GM23338 (cell line): ENCODE measurements at regions not wholly inside any gene's neighbourhood (a gene's known extent, or its start where the extent isn't known, plus 50 kb on each side); places are given as distances from the start of the nearest gene placed in this dataset.

Source experiments
- ATAC-seq: fragments of 200-7000 bp; cut with Tn5 transposase; 3 replicates; pipeline ENCODE4 v1.9.1; 2020
- DNase-seq: peaks from one replicate; pipeline ENCODE4 v3.0.0-alpha.2; 2015; ENCODE audit warnings: low spot score
- H2AFZ ChIP-seq: fragments of 200-600 bp; sonication (generic); 2 replicates; pipeline ENCODE4 v1.8.0; 2016; ENCODE audit warnings: antibody characterized with exemption, mild to moderate bottlenecking, moderate library complexity
- H3F3A ChIP-seq: fragments of 200-600 bp; sonication (generic); replicated peaks from 2 replicates; pipeline ENCODE4 v1.8.0; 2017; ENCODE audit warnings: antibody characterized with exemption, mixed run types, low read depth
- H3K27ac ChIP-seq: fragments of 200-600 bp; sonication (generic); 2 replicates; pipeline ENCODE4 v1.6.1; 2016; ENCODE audit warnings: low read depth
- H3K27me3 ChIP-seq: fragments of 200-600 bp; sonication (generic); 2 replicates; pipeline ENCODE4 v1.8.0; 2016; ENCODE audit warnings: mild to moderate bottlenecking, mixed run types, moderate library complexity; ENCODE audit not compliant: insufficient read depth
- H3K36me3 ChIP-seq: fragments of 200-600 bp; sonication (generic); 2 replicates; pipeline ENCODE4 v1.8.0; 2016; ENCODE audit warnings: mild to moderate bottlenecking; ENCODE audit not compliant: insufficient read depth
- H3K4me1 ChIP-seq: fragments of 200-600 bp; sonication (generic); 2 replicates; pipeline ENCODE4 v1.8.0; 2016; ENCODE audit warnings: mild to moderate bottlenecking, moderate library complexity; ENCODE audit not compliant: insufficient read depth
- H3K4me2 ChIP-seq: fragments of 200-600 bp; sonication (generic); 2 replicates; pipeline ENCODE4 v1.7.1; 2017; ENCODE audit warnings: mixed run types
- H3K4me3 ChIP-seq: fragments of 200-600 bp; sonication (generic); 2 replicates; pipeline ENCODE4 v1.6.1; 2016; ENCODE audit warnings: mixed run types
- H3K79me2 ChIP-seq: fragments of 200-600 bp; sonication (generic); replicated peaks from 2 replicates; pipeline ENCODE4 v1.8.0; 2017; ENCODE audit warnings: mild to moderate bottlenecking; ENCODE audit not compliant: insufficient read depth
- H3K9me2 ChIP-seq: fragments of 200-600 bp; sonication (generic); 2 replicates; pipeline ENCODE4 v1.8.0; 2017; ENCODE audit not compliant: insufficient read depth
- H4K20me1 ChIP-seq: fragments of 200-600 bp; sonication (generic); replicated peaks from 2 replicates; pipeline ENCODE4 v1.8.0; 2017; ENCODE audit warnings: mild to moderate bottlenecking; ENCODE audit not compliant: insufficient read depth
- H3K27ac Mint-ChIP-seq: 2 replicates; pipeline ENCODE4 v1.8.0; 2020; ENCODE audit warnings: inconsistent platforms, mild to moderate bottlenecking, moderate library complexity, mixed read lengths
- H3K27me3 Mint-ChIP-seq: 3 replicates; pipeline ENCODE4 v1.8.0; 2022; ENCODE audit warnings: low read depth, mild to moderate bottlenecking, moderate library complexity, mixed read lengths, inconsistent platforms; ENCODE audit not compliant: insufficient read depth, poor library complexity
- H3K36me3 Mint-ChIP-seq: 3 replicates; pipeline ENCODE4 v1.8.0; 2021; ENCODE audit warnings: low read depth, mild to moderate bottlenecking, inconsistent platforms, moderate library complexity, mixed read lengths
- H3K4me1 Mint-ChIP-seq: 3 replicates; pipeline ENCODE4 v1.8.0; 2020; ENCODE audit warnings: mild to moderate bottlenecking, inconsistent platforms, mixed read lengths
- H3K4me3 Mint-ChIP-seq: 3 replicates; pipeline ENCODE4 v1.8.0; 2021; ENCODE audit warnings: moderate library complexity, mild to moderate bottlenecking, inconsistent platforms, mixed read lengths
- H3K9me3 Mint-ChIP-seq: 3 replicates; pipeline ENCODE4 v1.8.0; 2020; ENCODE audit warnings: moderate library complexity, mild to moderate bottlenecking, inconsistent platforms, mixed read lengths
- CREB1 ChIP-seq: fragments of 250-450 bp; sonication (Bioruptor Pico); IDR thresholded peaks from 2 replicates; pipeline ENCODE4 v1.5.0; 2020; ENCODE audit warnings: low read depth, mild to moderate bottlenecking, moderate library complexity
- CTCF ChIP-seq, 2 experiments: fragments of 200-600 bp in 1 of 2; sonication (generic) in 1 of 2; conservative IDR thresholded peaks; 2 replicates each; pipeline versions ENCODE4 v1.5.1 to v1.6.1; 2016 to 2017; ENCODE audit warnings: antibody characterized with exemption in 2 of 2, low read depth in 2 of 2, mild to moderate bottlenecking in 2 of 2, moderate library complexity in 1 of 2
- ETS1 ChIP-seq: IDR thresholded peaks from 2 replicates; pipeline ENCODE4 v1.6.1; 2016; ENCODE audit warnings: antibody characterized with exemption
- EZH2 ChIP-seq: fragments of 200-600 bp; sonication (generic); IDR thresholded peaks from one replicate; pipeline ENCODE4 v1.8.0; 2017; ENCODE audit warnings: antibody characterized with exemption, mild to moderate bottlenecking, low read depth; ENCODE audit not compliant: unreplicated experiment
- JUNB ChIP-seq: IDR thresholded peaks from one replicate; pipeline ENCODE4 v1.6.1; 2016; ENCODE audit warnings: antibody characterized with exemption; ENCODE audit not compliant: unreplicated experiment
- POLR2AphosphoS5 ChIP-seq: IDR thresholded peaks from 2 replicates; pipeline ENCODE4 v1.6.1; 2016; ENCODE audit warnings: antibody characterized with exemption, low read depth
- REST ChIP-seq: IDR thresholded peaks from one replicate; pipeline ENCODE4 v1.6.1; 2018; ENCODE audit warnings: antibody characterized with exemption; ENCODE audit not compliant: unreplicated experiment
- STAT1 ChIP-seq: IDR thresholded peaks from one replicate; pipeline ENCODE4 v1.6.1; 2016; ENCODE audit warnings: antibody characterized with exemption; ENCODE audit not compliant: unreplicated experiment
- ZNF462 ChIP-seq: fragments of 250-450 bp; sonication (Bioruptor Pico); IDR thresholded peaks from 2 replicates; pipeline ENCODE4 v1.5.0; 2020; ENCODE audit warnings: mild to moderate bottlenecking, moderate library complexity

GRCh38 chr1:232143315-232143886 lies 486.5 kb downstream of the SIPA1L2 start:
- Mint-ChIP-seq H3K4me1 (peaks cover 33% of the 10 kb centered on the region), H3K36me3 (peaks cover 31% of the 10 kb centered on the region), H3K27me3 (peaks cover 17% of the 10 kb centered on the region), H3K4me3 (no peak overlapping the region), H3K9me3 (peaks cover 25% of the 10 kb centered on the region; the same call in 2 of the 3 replicates), H3K27ac (peak overlapping the region; percentile 25)
- Histone ChIP-seq H3K9me2 (no peaks in the 10 kb centered on the region), H3K4me1 (peaks cover 10% of the 10 kb centered on the region), H3K27me3 (no peaks in the 10 kb centered on the region), H4K20me1 (peaks cover 7% of the 10 kb centered on the region; the same call in 1 of the 2 replicates), H3K4me3 (no peak overlapping the region), H3K79me2 (no peaks in the 10 kb centered on the region), H3K4me2 (no peak overlapping the region), H2AFZ (no peak overlapping the region), H3K27ac (peak overlapping the region; percentile 82), H3K36me3 (no peaks in the 10 kb centered on the region), H3F3A (peaks cover 11% of the 10 kb centered on the region; the same call in 1 of the 2 replicates)
- peak; percentile 53 for DNase-seq
- no peak for TF ChIP-seq EZH2
- TF ChIP-seq CTCF (conservative IDR thresholded peaks at IDR 0.05; ENCODE audit: low read depth in 2 of 2) = no peak
- no peak for TF ChIP-seq REST
- TF ChIP-seq CREB1 (CRISPR knock-in tag) = no peak
- TF ChIP-seq ETS1 = no peak
- no peak for TF ChIP-seq ZNF462 (CRISPR knock-in tag)
- no peak; the same call in none of the 2 replicates for TF ChIP-seq POLR2AphosphoS5
- no peak for TF ChIP-seq JUNB
- no peak for TF ChIP-seq STAT1
- ATAC-seq = peak; percentile 16
